Cardiac muscle cell (in vitro differentiated cells and primary cell): ENCODE measurements at regions not wholly inside any gene's neighbourhood (a gene's known extent, or its start where the extent isn't known, plus 50 kb on each side); places are given as distances from the start of the nearest gene placed in this dataset.

Source experiments
- DNase-seq, 2 donors: peaks; one replicate each; pipeline versions ENCODE4 v3.0.0 to v3.0.0-alpha.2; 2010 to 2017; ENCODE audit warnings: low read depth in 1 of 2, low spot score in 1 of 2
- H3K27ac ChIP-seq: fragments of 200-600 bp; sonication (generic); 2 replicates; pipeline ENCODE4 v1.5.1; 2016
- H3K27me3 ChIP-seq: fragments of 200-600 bp; sonication (generic); 2 replicates; pipeline ENCODE4 v1.6.0; 2016; ENCODE audit warnings: control low read depth
- H3K36me3 ChIP-seq: fragments of 200-600 bp; sonication (generic); 2 replicates; pipeline ENCODE4 v1.5.1; 2016; ENCODE audit warnings: control low read depth
- H3K4me1 ChIP-seq: fragments of 200-600 bp; sonication (generic); 2 replicates; pipeline ENCODE4 v1.8.1; 2017; ENCODE audit warnings: low read depth, mild to moderate bottlenecking, mixed run types
- H3K4me3 ChIP-seq: fragments of 200-600 bp; sonication (generic); 2 replicates; pipeline ENCODE4 v1.5.1; 2016; ENCODE audit warnings: mild to moderate bottlenecking
- H3K9me3 ChIP-seq: fragments of 200-600 bp; sonication (generic); 2 replicates; pipeline ENCODE4 v1.5.1; 2017; ENCODE audit warnings: low read depth, mild to moderate bottlenecking, control low read depth
- CTCF ChIP-seq: IDR thresholded peaks from 2 replicates; pipeline ENCODE4 v1.5.1; 2012; ENCODE audit warnings: low read depth, mild to moderate bottlenecking, low read length

- TF ChIP-seq CTCF, result no peak
- Histone ChIP-seq H3K4me1 (peaks cover 12% of the 10 kb centered on the region), H3K27me3 (no peaks in the 10 kb centered on the region), H3K36me3 (no peaks in the 10 kb centered on the region), H3K4me3 (no peak overlapping the region), H3K27ac (peak overlapping the region; percentile 14), H3K9me3 (no peaks in the 10 kb centered on the region)
- no peak for DNase-seq
Measured at GRCh38 chr1:222935239-222935900, 120.5 kb downstream of the DISP1 start.

GRCh38 chr1:222936042-222936441 lies 121.2 kb downstream of the DISP1 start:
- peaks cover 11% of the 10 kb centered on the region for H3K4me1 ChIP-seq
- peak in 1 of 2 donors; percentile 9 for DNase-seq
- H3K4me3 ChIP-seq, result no peak overlapping the region
- H3K9me3 ChIP-seq, result no peaks in the 10 kb centered on the region
- no peaks in the 10 kb centered on the region for H3K27me3 ChIP-seq
- no peak overlapping the region for H3K27ac ChIP-seq
- TF ChIP-seq CTCF, result no peak
- no peaks in the 10 kb centered on the region for H3K36me3 ChIP-seq

GRCh38 chr1:222938986-222939385 lies 124.1 kb downstream of the DISP1 start:
- H3K9me3 ChIP-seq, result no peaks in the 10 kb centered on the region

GRCh38 chr1:222940095-222940494 lies 125.3 kb downstream of the DISP1 start:
- H3K27ac ChIP-seq, result no peak overlapping the region
- no peak for DNase-seq
- H3K4me1 ChIP-seq, result no peaks in the 10 kb centered on the region
- H3K9me3 ChIP-seq, result no peaks in the 10 kb centered on the region
- no peaks in the 10 kb centered on the region for H3K36me3 ChIP-seq
- TF ChIP-seq CTCF, result no peak
- no peaks in the 10 kb centered on the region for H3K27me3 ChIP-seq
- H3K4me3 ChIP-seq, result no peak overlapping the region

More at GRCh38 chr1:222938986-222939385, 124.1 kb downstream of the DISP1 start:
- Histone ChIP-seq H3K4me1 (no peaks in the 10 kb centered on the region), H3K36me3 (no peaks in the 10 kb centered on the region), H3K4me3 (no peak overlapping the region), H3K27me3 (no peaks in the 10 kb centered on the region), H3K27ac (no peak overlapping the region)
- no peak for DNase-seq
- no peak for TF ChIP-seq CTCF

GRCh38 chr1:222940906-222941305 lies 126.1 kb downstream of the DISP1 start:
- no peaks in the 10 kb centered on the region for H3K4me1 ChIP-seq
- no peaks in the 10 kb centered on the region for H3K27me3 ChIP-seq
- no peak for DNase-seq

More at GRCh38 chr1:222940906-222941305, 126.1 kb downstream of the DISP1 start:
- TF ChIP-seq CTCF, result no peak
- no peak overlapping the region for H3K27ac ChIP-seq
- H3K4me3 ChIP-seq, result no peak overlapping the region
- no peaks in the 10 kb centered on the region for H3K36me3 ChIP-seq
- H3K9me3 ChIP-seq, result no peaks in the 10 kb centered on the region
